ENCODE measurements at regions not wholly inside any gene's neighbourhood (a gene's known extent, or its start where the extent isn't known, plus 50 kb on each side); places are given as distances from the start of the nearest gene placed in this dataset.

DNA sequence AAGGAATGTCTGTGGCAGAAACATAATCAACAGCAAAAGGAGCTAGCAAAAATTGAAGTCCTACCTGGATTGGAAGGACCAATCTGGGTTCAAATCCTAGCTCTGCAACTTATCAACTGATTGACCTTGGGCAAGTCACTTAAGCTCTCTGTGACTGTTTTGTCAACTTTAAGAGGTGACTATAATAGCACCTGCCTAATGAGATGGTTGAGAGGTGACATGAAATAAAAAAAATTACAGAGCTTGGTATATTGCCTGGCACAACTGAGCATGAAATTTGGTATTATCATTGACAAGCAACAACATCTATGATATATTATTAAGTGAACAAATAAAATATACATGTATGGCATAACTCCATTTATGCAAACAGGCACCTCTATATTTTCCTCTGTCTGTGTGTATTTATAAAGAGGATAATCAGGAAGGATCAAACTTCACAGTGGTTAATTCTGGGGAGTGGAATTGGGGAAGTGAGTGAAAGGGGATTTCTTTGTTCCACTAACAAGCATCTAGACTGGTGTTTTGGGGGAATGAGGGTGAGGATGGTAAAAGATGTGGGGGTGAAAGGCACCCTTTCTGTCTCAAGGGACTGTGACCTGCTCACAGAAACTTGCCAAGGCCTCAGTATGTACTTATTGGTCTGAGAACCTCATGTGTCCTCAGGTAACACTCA, 132.8 kb upstream of the SERTAD2 start:
- no peak for DNase-seq (ENCODE audit: low read depth)
- no peak overlapping the region for H3K4me3 ChIP-seq (ENCODE audit: low read length)
- no peak for TF ChIP-seq CTCF (IDR thresholded peaks at IDR 0.05; ENCODE audit: insufficient read depth, low read depth, low read length, missing control alignments)

DNA sequence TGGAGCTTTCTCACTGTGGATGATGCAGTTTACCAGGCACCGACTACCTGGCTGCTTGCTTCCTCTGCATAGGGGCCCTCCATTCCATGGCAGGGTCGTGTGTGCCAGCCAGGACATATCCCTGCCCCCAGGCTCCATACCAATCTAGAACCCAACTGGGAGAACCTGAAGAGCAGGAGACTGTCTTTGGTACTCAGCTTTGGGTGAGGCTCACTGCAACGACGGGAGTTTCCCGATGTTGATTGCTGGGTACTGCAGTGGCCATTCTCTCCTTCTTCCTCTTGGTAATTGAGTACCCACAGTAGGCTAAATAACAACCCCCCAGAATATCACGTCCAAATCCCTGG, 133.3 kb upstream of the SERTAD2 start:
- H3K4me3 ChIP-seq (ENCODE audit: low read length) = no peak overlapping the region
- DNase-seq (ENCODE audit: low read depth) = peak; percentile 71
- TF ChIP-seq CTCF (IDR thresholded peaks at IDR 0.05; ENCODE audit: insufficient read depth, low read depth, low read length, missing control alignments) = no peak

- no peak for TF ChIP-seq CTCF (IDR thresholded peaks at IDR 0.05; ENCODE audit: insufficient read depth, low read depth, low read length, missing control alignments)
- peak; percentile 40 for DNase-seq (ENCODE audit: low read depth)
- no peak overlapping the region for H3K4me3 ChIP-seq (ENCODE audit: low read length)
Measured at GRCh38 chr2:64787698-64788097, 134.0 kb upstream of the SERTAD2 start.

GRCh38 chr2:64789466-64790320, 136.0 kb upstream of the SERTAD2 start:
- TF ChIP-seq CTCF (IDR thresholded peaks at IDR 0.05; ENCODE audit: insufficient read depth, low read depth, low read length, missing control alignments) = no peak

DNA sequence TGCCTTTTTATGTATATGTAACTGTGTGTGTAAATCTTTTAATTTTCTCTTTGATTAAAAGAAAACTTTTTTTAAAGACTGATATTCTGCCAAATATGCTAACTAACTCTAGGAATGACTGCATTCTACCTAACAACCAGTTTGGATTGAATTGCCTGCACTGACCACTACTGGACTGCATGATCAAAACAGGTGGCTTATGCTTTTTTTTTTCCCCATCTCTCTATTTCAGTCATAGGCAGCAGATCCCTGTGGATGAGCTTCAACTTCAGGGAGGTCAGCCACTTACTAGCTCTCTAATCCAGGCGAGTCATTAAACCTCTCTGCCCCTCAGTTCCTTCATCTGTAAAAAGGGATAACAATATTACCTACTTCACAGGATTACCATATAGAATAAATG, 138.6 kb upstream of the SERTAD2 start:
- DNase-seq (ENCODE audit: low read depth) = no peak
- H3K4me3 ChIP-seq (ENCODE audit: low read length) = no peak overlapping the region
- no peak for TF ChIP-seq CTCF (IDR thresholded peaks at IDR 0.05; ENCODE audit: insufficient read depth, low read depth, low read length, missing control alignments)

More at GRCh38 chr2:64789466-64790320, 136.0 kb upstream of the SERTAD2 start:
- no peak overlapping the region for H3K4me3 ChIP-seq (ENCODE audit: low read length)
- DNase-seq (ENCODE audit: low read depth) = no peak

GRCh38 chr2:64792995-64793639, 139.4 kb upstream of the SERTAD2 start:
- no peak for DNase-seq (ENCODE audit: low read depth)
- TF ChIP-seq CTCF (IDR thresholded peaks at IDR 0.05; ENCODE audit: insufficient read depth, low read depth, low read length, missing control alignments) = no peak
- no peak overlapping the region for H3K4me3 ChIP-seq (ENCODE audit: low read length)
